Kidney glomerular epithelial cell (primary cell): ENCODE measurements at regions not wholly inside any gene's neighbourhood (a gene's known extent, or its start where the extent isn't known, plus 50 kb on each side); places are given as distances from the start of the nearest gene placed in this dataset.
"Not testable (repeated sequence)": the region's sequence is repeated elsewhere in the genome, so short reads cannot be mapped to it uniquely, and the experiment has no call there.

Experiments used
- DNase-seq: peaks from one replicate; lab custom pipeline; 2025; lab: John Stamatoyannopoulos, UW

DNA sequence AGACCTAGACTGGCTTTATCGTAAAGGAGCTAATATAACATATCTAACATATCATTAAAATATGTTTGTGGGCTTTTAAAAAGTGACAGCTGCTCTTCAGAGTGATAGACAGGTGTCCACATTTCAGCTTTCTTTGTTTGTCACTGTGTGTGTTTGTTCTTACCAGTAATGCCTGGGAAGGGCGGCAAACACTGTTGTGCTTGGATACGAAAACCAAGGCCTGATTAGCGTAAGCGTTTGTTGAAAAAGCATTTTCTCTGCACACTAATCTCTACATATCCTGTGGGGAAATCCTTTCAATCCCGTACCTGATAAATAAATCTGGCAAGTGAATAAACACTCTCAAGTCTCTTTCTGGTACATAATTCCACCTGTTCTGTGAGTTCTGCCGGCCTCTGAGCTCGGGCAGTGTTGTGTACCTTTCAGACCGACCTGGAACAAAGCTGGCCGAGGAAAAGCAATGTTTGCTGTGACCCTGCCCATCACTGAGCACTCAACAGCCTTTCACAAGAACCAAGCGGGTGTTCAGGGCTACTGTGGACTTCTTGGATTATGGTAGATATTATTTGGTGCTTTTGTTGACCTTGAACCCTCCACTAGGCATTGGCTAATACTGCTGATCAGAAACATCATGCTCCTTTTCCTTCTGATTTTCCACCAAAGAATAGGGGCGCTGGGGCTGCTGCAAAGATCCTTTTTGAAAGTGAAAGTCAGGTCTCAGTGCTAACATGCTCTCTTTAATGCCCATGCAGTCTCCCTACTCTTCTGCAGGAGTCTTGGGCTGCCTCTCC lies 100.4 kb downstream of the CD83 start:
- no peak for DNase-seq

DNA sequence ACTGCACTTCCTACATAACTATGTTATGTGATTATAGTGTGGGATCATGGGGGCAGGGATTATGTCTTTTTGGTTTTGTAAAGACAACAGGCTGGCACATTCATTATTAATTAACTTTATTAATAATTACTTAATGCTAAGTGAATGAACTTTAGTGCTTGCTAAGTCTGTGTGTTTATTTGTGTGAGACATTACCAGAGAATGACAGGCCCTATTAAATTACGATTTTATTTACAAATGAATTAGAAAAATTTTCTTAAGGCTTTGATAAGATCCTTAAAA lies 100.9 kb downstream of the CD83 start:
- DNase-seq: peak; percentile 6

DNA sequence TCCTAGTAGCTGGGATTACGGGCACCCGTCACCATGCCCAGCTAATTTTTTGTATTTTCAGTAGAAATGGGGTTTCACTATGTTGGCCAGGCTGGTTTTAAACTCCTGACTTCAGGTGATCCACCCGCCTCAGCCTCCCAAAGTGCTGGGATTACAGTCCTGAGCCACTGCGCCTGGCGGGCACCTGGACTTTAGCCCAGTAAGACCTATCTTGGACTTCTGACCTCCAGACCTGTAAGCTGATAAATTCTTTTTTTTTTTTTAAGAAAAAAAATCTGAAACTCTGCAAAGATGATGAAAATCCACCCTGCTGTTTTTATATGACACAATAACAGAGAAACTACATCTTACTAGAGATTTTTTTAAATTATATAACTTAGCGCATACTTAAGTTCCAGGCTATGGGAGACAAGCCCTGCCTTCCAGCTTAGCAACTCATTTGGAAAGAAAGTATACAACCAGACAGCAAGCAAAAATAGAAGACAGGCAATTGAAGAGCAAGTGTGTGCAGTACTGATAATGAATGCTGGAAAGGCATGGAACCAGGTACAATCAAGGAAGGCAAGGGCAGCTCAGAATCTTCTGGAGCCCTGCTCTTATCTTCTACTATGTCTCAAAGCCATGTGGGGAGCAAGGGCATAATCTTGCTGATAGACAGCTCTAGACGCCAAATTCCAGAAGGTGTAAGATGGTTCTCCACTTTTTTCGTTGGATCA lies 104.2 kb downstream of the CD83 start:
- DNase-seq: no peak

DNA sequence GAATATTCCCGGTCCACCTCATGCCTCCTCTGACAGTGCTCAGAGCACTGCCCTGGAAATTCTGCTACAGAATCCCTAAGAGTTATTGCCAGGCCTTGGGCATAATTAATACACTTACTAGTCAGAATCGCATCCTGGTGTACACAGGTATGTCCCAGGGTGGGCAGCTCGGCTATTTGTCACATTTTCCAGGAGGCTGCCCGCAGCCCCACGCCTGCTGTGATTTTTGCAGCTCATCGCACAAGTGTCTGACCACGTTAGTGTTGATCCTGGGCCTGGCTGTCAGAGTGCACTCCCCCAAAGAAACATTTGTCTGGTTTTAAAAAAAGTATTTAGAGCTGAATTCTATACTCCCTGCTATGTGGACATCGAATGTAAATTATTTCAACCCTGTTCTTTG lies 105.4 kb downstream of the CD83 start:
- no peak for DNase-seq

DNA sequence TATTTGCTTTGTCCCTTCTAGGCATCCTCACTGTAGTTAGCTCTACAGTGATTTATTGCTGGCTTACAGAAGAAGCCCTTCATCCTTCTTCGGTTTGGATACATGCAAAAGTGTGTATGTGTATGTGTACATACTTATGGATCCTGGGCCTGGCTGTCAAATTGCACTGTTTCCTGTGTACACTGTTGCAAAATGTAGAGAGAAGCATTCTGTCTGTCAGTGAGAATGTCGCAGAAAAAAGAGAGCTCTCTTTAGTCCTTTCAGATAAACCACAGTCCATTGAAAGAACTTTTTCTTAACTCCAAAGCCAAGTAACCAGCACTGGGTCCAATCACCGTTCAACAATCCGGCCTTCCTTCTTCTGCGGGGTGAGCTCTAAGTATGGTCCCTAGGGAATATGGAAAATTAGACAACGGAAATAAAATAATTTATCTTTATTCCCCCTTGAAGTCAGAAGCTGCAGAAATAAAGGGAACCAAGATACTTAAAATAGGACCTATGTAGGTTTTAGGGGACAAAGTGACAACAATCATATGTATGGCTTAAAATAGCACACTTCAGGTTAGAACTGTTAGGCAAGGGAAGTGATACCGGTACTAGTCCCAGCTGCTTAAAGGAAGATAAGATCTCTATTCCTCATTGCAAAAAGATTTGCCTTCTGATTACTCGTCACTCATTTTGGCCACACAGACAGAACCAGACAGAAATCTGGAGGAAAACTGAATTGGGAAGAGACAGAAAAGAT lies 107.0 kb downstream of the CD83 start:
- DNase-seq: no peak

DNA sequence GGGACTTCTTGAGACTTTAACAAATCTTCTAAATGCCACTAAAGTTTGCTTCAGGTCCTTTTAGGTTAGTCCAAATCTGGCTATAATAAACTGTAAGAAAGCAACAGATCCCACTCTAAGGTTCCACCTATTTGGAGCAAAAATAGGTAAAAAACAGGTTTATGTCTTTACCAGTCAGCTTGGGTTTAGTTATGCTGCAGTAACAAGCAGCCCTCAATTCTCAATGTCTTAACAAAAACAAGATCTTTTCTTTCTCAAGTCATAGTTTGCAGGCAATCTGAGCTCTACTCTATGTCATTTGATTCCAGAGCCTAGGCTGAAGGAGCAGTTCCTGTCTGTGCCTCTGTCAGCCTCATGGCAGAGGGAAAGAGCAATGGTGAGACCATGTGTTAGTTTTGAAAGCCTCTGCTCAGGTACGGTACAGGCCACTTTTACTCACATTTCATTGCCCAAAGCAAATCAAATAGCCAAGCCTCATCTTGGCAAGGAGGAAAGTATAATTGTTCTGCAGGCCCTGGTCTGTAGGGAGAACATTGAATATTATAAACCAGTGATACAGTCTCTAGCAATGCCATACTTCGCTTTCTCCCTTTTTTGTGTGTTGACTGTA lies 108.6 kb downstream of the CD83 start:
- no peak for DNase-seq

DNA sequence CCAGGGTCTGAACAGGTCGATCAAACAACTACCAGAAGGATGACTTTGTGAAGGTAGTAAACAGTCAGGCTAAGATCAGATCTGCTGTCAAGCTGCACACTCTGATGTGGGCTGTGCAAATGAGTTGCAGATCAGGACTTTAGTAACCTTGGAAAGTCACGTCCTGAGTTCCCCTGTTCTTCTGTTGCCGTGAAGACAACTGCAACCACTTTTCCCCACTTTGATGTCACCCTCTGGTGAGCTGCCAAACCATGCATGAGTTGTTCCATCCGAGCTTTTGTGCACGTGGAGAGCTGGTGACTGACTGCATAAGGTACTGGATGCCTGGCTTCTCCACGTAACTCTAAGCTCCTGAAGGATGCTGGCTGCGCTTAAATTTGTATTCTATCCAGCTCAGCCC lies 111.0 kb downstream of the CD83 start:
- peak; percentile 2 for DNase-seq

DNA sequence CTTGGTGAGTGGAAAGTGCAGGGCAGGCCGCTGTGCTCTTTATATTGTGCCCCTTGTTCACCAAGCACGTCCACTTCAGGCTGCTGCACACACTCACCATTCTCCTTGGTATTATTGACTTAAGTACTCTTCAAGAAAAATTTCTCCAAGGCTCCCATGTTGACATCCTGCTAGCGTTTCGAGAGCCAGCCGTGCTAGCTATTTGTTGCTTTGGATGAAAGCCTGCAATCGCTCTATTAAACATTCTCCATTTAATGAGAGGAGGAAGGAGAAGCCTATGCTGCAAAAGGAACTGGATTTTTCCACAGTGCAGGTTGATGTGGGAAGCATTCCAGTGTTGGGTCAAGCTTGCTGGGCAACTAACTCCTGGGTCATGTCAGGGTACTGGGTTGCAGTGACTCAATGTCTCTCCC lies 113.5 kb downstream of the CD83 start:
- DNase-seq: peak; percentile 36

DNA sequence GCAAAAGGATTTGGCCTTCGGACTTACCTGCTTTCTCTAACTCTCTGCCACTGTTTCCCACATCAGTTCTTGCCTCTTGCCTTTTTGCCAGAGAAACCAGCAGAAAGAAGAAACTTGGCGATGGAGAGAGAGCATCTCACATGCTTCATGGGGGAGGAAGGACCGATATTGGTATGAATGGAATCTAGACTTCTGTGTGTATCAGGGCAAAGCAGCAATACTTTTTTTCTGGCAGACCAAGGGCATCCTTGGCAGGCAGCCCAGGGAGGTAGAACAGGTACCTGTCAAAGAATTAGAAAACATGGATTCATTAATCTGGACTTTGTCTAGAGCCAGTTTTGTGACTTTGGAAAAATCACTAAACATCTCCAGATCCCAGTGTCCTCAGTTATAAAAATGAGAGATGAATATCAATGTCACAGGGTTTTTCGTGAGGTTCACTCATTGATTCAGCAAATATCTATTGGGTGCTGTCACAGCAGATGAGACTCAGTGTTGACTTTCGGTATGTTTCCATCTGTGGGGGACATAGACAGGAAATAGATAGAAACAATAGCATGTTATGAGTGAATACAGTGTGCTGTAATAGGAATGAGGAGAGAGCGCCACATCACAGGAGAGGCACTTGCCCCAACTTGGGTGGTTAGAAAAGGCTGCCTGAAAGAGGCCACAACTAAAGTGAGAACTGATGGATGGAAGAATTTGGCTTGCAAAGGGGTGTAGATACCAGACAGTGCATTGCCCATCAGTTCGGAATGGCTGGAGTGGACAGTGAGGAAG lies 114.1 kb downstream of the CD83 start:
- DNase-seq: peak; percentile 36

DNA sequence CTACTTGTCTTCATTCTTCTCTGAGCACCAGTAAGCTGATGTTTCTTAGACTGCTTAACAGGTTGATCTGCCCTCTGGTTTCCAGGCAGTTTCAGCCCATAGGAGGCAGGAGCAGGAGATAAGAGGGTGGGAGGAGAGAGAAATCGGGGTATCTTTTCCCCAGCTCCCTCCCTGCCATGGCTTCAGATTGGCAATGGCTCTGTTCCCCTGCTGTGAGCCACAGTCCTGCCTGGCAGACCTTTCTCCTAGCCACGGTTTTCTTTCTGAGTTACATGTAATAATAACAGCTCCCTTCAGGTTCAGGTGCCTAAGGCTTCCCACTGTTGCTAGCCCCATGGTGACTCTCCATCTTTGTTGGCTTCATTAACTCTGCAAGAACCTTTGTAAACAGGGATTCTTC lies 115.3 kb downstream of the CD83 start:
- DNase-seq: no peak

DNA sequence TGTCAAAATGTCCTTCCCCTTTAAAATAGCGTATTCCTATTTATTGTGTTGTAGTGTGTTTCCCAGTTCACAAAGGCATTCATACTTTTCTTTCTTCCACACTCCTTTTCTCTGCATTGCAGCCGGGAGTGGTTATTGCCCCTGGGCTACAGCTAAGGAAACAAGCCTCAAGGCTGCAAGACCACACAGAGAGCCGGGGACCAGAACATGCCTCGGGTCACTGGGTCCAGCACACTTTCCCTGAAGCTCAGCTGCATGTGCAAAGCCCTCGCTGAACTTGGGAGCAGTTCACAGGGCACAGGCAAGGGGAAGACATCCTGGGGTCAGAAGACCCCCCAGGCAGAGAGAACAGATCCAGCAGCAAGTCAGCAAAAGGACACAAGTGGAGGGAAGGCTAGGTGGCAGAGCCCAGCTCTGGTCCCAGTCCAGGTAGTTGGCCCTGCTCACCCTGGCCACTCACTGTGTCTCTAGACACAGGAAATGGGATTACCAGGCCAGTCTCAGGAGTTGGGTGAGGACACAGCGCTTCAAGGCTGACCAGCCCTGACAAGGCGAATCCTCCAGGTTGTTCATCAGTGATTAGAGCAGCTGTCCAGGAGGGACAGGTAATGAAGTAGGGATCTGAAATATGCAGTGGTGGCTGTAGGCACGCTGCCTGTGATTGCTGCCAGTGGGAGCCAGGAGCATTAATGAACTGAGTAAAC lies 118.2 kb downstream of the CD83 start:
- DNase-seq: no peak

DNA sequence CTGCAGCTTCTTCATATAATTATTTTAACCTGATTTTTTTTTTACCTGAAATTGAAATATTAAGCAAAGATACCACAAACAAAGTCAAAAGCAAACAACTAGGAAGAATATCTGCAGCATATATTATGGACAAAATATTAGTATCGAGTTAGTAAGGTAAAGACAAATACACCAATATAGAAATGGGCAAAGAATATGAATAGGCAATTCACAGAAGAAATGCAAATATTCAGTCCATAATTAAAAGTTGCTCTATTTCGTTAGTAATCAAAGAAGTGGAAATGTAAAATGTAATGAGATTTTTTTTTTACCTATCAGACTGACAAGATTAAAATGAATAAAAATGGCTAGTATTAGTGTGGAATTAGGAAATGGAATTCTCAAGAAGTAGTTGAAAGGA lies 121.5 kb downstream of the CD83 start:
- no peak for DNase-seq

DNA sequence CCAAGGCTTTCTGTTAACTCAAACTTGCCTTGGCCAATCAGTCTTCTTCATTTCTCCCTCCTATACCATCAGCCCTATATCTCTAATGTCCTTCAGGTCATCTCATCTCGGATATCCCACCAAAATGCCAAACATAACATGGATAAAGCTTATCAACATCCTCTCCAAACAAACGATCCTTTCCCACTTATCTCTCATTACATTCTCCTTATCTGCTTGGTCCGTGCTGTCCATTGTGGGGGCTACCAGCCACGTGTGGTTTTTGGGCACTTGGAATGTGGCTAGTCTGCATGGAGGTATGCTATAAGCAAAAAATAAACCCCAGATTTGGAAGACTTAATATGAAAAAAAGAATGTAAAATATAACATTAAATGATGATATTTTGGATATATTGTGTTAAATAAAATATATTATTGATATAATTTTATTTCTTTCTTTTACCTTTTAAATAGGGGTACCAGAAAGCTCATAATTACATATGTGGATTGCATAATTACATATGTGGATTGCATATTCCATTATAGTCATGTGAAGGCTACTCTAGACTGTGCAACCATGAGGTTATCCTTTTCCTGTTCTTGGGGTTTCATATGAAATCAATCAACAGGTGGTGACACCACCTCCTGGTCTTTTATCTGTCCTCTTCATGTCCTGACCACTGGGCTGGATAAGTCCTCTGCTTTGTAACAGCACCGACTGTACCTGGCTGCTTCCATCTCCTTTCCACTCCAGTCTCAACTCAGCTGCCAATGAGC lies 123.0 kb downstream of the CD83 start:
- no peak for DNase-seq

DNA sequence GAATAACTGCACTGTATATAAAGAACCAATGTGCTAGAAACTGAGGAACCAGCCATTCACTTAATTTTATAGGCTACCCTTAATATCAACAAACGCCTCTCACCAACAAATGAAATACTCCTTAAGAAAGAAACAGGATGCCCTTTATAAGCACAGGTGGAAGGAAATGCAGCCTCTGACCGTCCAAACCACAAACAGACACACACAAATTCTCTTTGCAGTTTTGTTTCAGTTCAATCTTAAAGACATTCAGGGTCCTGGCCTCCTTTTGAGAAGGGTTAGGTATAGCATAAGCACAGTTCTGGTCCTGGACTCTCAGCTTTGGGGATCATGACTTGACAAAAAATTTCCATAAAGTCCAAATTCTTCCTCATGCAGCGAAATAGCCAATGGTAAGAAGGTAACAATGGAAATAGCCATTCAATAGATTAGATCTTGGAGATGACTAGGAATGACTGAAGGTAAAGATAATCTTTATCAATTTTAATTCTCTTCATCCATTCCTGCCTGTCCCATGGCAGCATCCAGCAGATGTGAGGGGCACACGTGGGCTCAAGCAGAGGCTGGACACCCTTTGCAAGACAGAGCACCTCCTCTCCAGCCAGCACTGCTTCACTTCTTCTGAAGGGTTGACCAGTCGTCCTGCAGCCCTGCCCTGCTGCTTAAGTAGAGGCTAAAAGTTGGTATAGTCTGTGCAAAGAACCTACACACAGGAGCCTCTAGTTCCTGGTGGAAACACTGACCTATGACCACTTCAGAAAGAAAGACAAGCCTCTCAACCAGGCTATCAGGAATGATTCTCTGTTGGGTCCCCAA lies 123.9 kb downstream of the CD83 start:
- DNase-seq: no peak

DNA sequence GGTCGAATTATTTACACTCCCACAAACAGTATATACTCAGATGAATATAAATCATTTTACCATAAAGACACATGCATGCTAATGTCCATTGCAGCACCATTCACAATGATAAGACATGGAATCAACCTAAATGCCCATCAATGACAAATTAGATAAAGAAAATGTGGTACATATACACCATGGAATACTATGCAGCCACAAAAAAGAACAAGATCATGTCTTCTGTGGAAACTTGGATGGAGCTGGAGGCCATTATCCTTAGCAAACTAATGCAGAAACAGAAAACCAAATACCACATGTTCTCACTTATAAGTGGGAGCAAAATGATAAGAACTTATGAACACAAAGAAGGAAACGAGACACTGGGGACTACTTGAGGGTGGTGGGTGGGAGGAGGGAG lies 125.3 kb downstream of the CD83 start:
- not testable (repeated sequence) for DNase-seq

DNA sequence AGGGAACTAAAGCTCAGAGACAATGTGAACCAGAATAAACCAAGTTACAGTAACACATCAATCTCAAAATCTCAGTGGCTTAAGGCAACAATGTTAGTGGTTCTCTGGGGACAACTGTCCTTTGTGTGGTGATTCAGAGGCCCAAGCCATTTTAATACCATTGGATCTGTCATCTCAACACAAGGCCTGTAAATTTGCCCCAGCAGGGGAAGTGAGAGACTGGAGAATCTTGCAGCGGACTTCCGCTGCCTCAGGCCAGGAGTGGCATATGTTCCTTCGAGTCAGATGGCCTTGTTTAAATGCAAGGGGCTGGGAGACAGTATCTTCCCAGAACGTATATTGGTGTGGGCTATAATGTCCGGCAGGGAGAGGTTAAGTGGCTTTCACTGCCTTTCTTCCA lies 126.0 kb downstream of the CD83 start:
- DNase-seq: no peak

DNA sequence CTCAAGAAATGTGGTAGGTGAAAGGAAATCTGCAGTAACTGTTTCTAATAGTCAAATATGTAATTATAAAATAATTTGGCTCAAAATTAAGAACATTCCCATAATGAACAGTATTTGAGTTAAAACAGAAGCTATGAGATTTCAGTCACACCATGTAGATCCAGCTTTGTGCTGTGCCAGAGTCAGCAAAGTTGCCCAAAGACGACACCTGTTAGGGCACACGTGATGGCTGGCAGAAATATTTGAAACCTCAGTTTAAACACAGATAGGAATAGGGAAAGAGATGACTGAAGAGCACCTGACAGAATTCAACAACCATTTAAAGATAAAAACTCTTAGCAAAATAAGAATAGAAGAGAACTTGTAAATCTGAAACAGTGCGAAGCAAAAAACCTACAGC lies 129.3 kb downstream of the CD83 start:
- no peak for DNase-seq

DNA sequence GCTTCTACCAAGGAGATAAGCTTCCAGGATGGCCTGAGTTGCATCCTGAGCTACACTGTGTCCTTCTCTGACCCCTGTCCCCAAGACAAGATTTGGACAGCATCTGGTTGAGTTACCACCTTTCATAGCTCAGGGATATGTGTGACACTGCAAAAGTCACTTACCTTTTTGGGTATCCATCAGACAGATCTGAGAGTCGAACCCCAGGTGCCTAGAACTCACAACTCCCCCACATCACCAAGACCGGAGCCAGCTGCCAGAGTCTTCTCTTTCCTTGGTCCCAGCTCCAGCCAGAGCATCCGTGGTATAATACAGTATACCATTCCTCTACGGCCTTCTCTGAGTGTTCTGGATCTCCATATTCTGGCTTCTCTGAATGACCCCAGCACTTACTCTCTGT lies 133.0 kb downstream of the CD83 start:
- DNase-seq: no peak

DNA sequence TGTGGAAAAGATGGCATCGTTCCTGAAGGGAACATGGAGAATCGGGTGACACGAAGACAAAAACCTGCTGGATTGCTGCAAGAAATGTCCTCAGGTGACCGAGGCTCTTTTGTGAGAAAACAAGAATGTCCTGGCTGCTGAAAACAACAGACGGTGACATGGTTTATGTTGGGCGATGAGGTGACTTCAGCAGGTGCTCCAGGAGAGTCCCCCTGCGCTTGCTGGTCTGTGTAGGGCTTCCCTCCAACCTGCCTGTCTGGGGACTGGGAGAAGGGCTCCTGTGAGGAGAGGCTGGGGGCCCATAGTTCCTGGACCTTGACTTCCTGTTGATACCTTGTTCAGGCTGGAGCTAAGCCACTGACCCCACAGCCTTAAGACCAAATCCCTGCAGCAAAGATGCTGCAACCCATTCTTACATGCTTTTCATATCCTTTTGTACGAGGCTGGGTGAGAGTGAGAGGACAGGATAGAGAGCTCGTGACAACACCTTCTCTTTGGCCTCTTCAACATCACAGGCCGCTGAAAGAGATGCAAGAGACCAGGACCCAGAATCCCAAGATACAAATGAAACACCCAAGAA lies 134.8 kb downstream of the CD83 start:
- DNase-seq: no peak
